ENCODE measurements at regions not wholly inside any gene's neighbourhood (a gene's known extent, or its start where the extent isn't known, plus 50 kb on each side); places are given as distances from the start of the nearest gene placed in this dataset.

DNA sequence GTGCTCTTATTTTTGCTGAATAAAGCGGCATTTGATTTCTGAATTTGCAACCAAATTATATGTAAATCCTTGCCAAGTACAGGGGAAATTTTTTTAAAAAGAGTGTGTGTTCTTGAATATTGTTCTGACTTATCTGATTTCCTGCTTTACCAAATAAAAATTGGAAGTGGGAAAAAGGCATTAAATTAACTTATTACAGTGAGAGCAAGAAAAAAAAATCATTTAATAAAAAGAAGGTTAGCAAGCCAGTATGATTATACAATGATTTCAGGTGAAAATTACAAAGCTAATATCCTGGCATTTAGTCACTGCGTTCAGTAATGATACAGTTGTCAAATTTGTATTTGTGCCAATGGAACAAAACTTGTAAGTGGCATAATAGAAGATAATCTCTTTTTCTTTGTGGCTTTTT lies 82.1 kb upstream of the PPARA start:
- DNase-seq (ENCODE audit: low read depth) = no peak
- TF ChIP-seq CTCF (IDR thresholded peaks at IDR 0.05; ENCODE audit: control insufficient read depth, extremely low read depth, insufficient read depth) = no peak
- H3K4me3 ChIP-seq (ENCODE audit: low read depth, low read length) = peak overlapping the region; percentile 59

DNA sequence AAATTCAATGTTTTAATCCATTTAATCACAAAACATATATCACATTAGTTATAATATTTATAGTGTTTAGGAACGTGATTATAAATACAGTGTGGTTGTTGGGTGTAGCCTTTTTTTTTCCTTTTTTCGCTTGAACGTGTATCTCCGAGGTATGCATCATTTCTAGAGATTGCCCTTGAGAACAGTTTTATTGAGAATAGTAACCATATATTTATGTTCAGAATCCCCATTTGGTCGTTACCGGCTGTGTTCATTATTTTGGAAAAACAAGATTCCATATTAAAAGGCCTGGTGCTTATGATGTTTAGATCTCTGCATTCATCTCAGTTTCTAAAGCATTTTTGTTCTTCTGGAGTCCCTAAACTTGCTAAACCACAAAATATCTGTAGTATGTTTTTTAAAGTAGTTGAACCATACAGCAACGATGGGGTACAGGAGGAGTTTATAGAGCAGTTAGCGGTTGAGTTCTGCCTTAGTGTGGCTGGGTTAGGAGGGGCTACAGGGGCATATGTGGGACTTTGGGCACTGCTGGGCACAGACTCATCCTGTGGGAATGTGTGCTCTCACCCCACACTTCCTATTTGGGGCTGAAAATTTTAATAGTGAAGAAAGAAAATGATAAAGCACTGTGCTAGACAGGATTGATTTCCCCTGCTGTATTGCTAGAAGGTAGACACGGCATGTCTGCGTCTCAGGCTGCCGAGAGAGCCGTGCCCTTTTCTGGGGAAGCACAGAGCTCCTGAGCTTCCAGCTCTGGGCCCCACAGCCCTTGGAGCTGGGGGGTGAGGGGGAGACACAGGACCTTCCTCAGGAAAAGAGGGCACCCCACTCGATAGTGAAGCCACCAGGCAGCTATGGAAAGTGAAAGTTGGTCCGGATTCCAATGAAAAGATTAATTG lies 81.5 kb upstream of the PPARA start:
- TF ChIP-seq CTCF (IDR thresholded peaks at IDR 0.05; ENCODE audit: control insufficient read depth, extremely low read depth, insufficient read depth) = no peak
- peak overlapping the region; percentile 59 for H3K4me3 ChIP-seq (ENCODE audit: low read depth, low read length)
- no peak for DNase-seq (ENCODE audit: low read depth)

GRCh38 chr22:46069521-46070214 lies 80.7 kb upstream of the PPARA start:
- peak; percentile 88 for DNase-seq (ENCODE audit: low read depth)
- H3K4me3 ChIP-seq (ENCODE audit: low read depth, low read length) = peak overlapping the region; percentile 59
- TF ChIP-seq CTCF (IDR thresholded peaks at IDR 0.05; ENCODE audit: control insufficient read depth, extremely low read depth, insufficient read depth) = no peak

DNA sequence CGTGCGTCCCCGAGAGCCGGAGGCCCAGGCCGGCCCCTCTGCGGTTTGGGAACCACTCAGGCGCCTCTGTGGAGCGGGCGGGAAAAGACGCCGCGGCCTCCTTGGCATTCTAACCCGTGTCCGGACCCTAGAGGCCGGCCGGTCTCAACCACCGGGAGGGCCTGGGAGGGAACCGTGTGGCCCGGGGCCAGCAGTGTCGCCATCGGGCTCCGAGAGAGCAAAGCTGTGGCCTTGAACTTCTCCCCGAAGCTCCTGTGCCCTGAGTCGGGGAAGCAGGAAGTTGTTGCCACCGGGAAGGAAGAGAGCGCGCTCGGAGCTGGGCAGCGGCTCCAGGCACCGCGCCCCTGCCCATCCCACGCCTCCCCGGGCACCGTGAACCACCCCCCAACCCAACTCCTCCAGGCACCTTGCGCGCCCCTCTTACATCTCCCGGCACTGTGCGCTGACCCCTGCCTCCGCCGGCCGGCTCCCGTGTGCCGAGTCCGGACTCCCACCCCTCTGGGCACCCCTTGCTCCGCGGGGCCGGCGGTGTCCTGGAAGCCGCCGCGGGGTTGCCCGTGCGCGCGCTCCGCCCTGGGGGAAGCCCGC lies 80.0 kb upstream of the PPARA start:
- TF ChIP-seq CTCF (IDR thresholded peaks at IDR 0.05; ENCODE audit: control insufficient read depth, extremely low read depth, insufficient read depth) = no peak
- H3K4me3 ChIP-seq (ENCODE audit: low read depth, low read length) = peak overlapping the region; percentile 59
- no peak for DNase-seq (ENCODE audit: low read depth)

GRCh38 chr22:46070803-46071450 lies 79.4 kb upstream of the PPARA start:
- no peak for DNase-seq (ENCODE audit: low read depth)

More at GRCh38 chr22:46070803-46071450, 79.4 kb upstream of the PPARA start:
- peak overlapping the region; percentile 95 for H3K4me3 ChIP-seq (ENCODE audit: low read depth, low read length)
- no peak for TF ChIP-seq CTCF (IDR thresholded peaks at IDR 0.05; ENCODE audit: control insufficient read depth, extremely low read depth, insufficient read depth)
